HFF-Myc (cell line): ENCODE measurements at regions not wholly inside any gene's neighbourhood (a gene's known extent, or its start where the extent isn't known, plus 50 kb on each side); places are given as distances from the start of the nearest gene placed in this dataset.

ENCODE experiments used
- DNase-seq: peaks from one replicate; pipeline ENCODE4 v3.0.0-alpha.2; 2011; ENCODE audit warnings: low read depth; ENCODE audit errors: extremely low read depth
- H3K4me3 ChIP-seq: replicated peaks from 2 replicates; pipeline ENCODE4 v1.5.1; 2011; ENCODE audit warnings: low read depth, mild to moderate bottlenecking, control low read depth, low read length
- CTCF ChIP-seq: IDR thresholded peaks from 2 replicates; pipeline ENCODE4 v1.5.1; 2012; ENCODE audit warnings: mild to moderate bottlenecking, low read depth, low read length, control low read depth; ENCODE audit errors: missing control alignments

- no peak overlapping the region for H3K4me3 ChIP-seq
- no peak for DNase-seq
- no peak for TF ChIP-seq CTCF
Observed at GRCh38 chr18:42559069-42559690, 556.3 kb downstream of the RIT2 start.

GRCh38 chr18:42561521-42561920, 554.0 kb downstream of the RIT2 start:
- no peak for TF ChIP-seq CTCF
- no peak overlapping the region for H3K4me3 ChIP-seq
- DNase-seq = no peak

GRCh38 chr18:42563995-42564394, 551.5 kb downstream of the RIT2 start:
- H3K4me3 ChIP-seq = no peak overlapping the region
- DNase-seq = no peak
- no peak for TF ChIP-seq CTCF

- DNase-seq = no peak
- TF ChIP-seq CTCF = no peak
- no peak overlapping the region for H3K4me3 ChIP-seq
Observed at GRCh38 chr18:42564761-42565160, 550.7 kb downstream of the RIT2 start.

GRCh38 chr18:42568773-42569172, 546.7 kb downstream of the RIT2 start:
- DNase-seq = no peak
- no peak for TF ChIP-seq CTCF
- no peak overlapping the region for H3K4me3 ChIP-seq

- no peak for DNase-seq
- TF ChIP-seq CTCF = no peak
- H3K4me3 ChIP-seq = no peak overlapping the region
Observed at GRCh38 chr18:42574871-42575270, 540.6 kb downstream of the RIT2 start.

- TF ChIP-seq CTCF = no peak
- no peak overlapping the region for H3K4me3 ChIP-seq
- no peak for DNase-seq
Observed at GRCh38 chr18:42576124-42576523, 539.4 kb downstream of the RIT2 start.
